ENCODE measurements at regions not wholly inside any gene's neighbourhood (a gene's known extent, or its start where the extent isn't known, plus 50 kb on each side); places are given as distances from the start of the nearest gene placed in this dataset.

GRCh38 chr2:48205137-48205798 is 109.2 kb upstream of the FOXN2 start:
- no peak for TF ChIP-seq GLIS3 (CRISPR knock-in tag; IDR thresholded peaks at IDR 0.05)
- TF ChIP-seq CSRNP3 (CRISPR knock-in tag; IDR thresholded peaks at IDR 0.05) = no peak
- no peak for TF ChIP-seq TSHZ2 (CRISPR knock-in tag; IDR thresholded peaks at IDR 0.05)
- no peak for TF ChIP-seq POU6F1 (CRISPR knock-in tag; IDR thresholded peaks at IDR 0.05; ENCODE audit: borderline replicate concordance, low read depth)
- no peak for TF ChIP-seq ZNF565 (CRISPR knock-in tag; conservative IDR thresholded peaks at IDR 0.05; ENCODE audit: low read depth)
- TF ChIP-seq ISL1 (CRISPR knock-in tag; IDR thresholded peaks at IDR 0.05) = no peak
- no peak for TF ChIP-seq ZC3H10 (CRISPR knock-in tag; IDR thresholded peaks at IDR 0.05)
- TF ChIP-seq ZFP3 (CRISPR knock-in tag; IDR thresholded peaks at IDR 0.05) = no peak
- no peak for TF ChIP-seq ESRRG (CRISPR knock-in tag; IDR thresholded peaks at IDR 0.05)
- TF ChIP-seq CREB5 (CRISPR knock-in tag; IDR thresholded peaks at IDR 0.05; ENCODE audit: low read depth) = no peak
- no peak for TF ChIP-seq TOX (CRISPR knock-in tag; IDR thresholded peaks at IDR 0.05; ENCODE audit: borderline replicate concordance)
